Tibial nerve (tissue), 4 donors: ENCODE measurements at regions not wholly inside any gene's neighbourhood (a gene's known extent, or its start where the extent isn't known, plus 50 kb on each side); places are given as distances from the start of the nearest gene placed in this dataset.

Experiments
- DNase-seq, 2 donors: peaks; one replicate each; pipeline ENCODE4 v3.0.0-alpha.2; 2019; ENCODE audit warnings: low spot score in 2 of 2
- H3K27ac ChIP-seq, 4 donors: fragments of 200-600 bp; sonication (generic) in 3 of 4; one replicate each; pipeline ENCODE4 v1.5.1; 2017 to 2019; ENCODE audit warnings: mild to moderate bottlenecking in 1 of 4
- H3K27me3 ChIP-seq, 2 donors: fragments of 200-600 bp; sonication (generic) in 1 of 2; one replicate each; pipeline versions ENCODE4 v1.5.1 to v1.6.0; 2017 to 2019
- H3K36me3 ChIP-seq, 3 donors: fragments of 200-600 bp; sonication (generic); one replicate each; pipeline ENCODE4 v1.5.1; 2018 to 2019
- H3K4me1 ChIP-seq, 4 donors: fragments of 200-600 bp; sonication (generic) in 3 of 4; one replicate each; pipeline ENCODE4 v1.5.1; 2017 to 2019
- H3K4me3 ChIP-seq, 4 donors: fragments of 200-600 bp; sonication (generic) in 3 of 4; one replicate each; pipeline ENCODE4 v1.5.1; 2017 to 2019; ENCODE audit warnings: mild to moderate bottlenecking in 1 of 4, moderate library complexity in 1 of 4
- H3K9me3 ChIP-seq, 4 donors: fragments of 200-600 bp; sonication (generic) in 3 of 4; one replicate each; pipeline ENCODE4 v1.5.1; 2017 to 2019
- EP300 ChIP-seq, 2 donors: sonication (generic); formaldehyde crosslinking; IDR thresholded peaks; one replicate each; pipeline ENCODE4 v1.6.1; 2017; ENCODE audit warnings: antibody characterized with exemption in 2 of 2, mild to moderate bottlenecking in 1 of 2
- POLR2A ChIP-seq, 2 donors: fragments of 450-650 bp; IDR thresholded peaks; one replicate each; pipeline ENCODE4 v1.6.1; 2017; ENCODE audit warnings: antibody characterized with exemption in 2 of 2, mild to moderate bottlenecking in 2 of 2, moderate library complexity in 2 of 2
- WGBS, 2 donors: methylation state at CpG; one replicate each; pipeline ENCODE4 v1.1.5; 2018; 5-methylcytosine and 5-hydroxymethylcytosine counted together
- TF ChIP-seq, protein P1 (sequence below), 5 experiments: fragments of 200-600 bp in 3 of 5; fragments of 450-650 bp in 2 of 5; sonication (generic) in 3 of 5; IDR thresholded peaks; one replicate each; pipeline ENCODE4 v1.5.1; 2016 to 2019; ENCODE audit warnings: antibody characterized with exemption in 5 of 5, mild to moderate bottlenecking in 3 of 5, moderate library complexity in 2 of 5

DNA sequence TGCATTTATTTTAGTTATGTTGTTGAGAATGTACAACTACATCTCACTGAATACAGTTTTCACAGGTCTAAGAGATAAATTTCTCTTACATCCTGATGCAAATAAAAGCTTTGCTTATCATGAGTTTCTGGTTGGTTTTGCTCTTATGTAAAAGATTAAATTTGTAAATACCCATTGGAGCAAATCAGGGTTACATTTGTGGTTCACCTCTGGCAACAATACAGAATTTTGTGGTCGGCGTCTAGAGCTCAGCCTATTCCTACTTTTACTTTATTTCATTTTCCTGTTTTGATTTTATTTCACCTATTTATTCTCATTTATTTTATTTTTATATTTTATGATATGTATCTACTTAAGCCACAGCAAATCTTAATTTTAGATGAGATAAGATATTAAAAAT is 271.9 kb upstream of the MARCKS start:
- Histone ChIP-seq H3K4me3 (no peak overlapping the region), H3K36me3 (no peaks in the 10 kb centered on the region), H3K4me1 (peaks cover 0 to 32% (median 5%) of the 10 kb centered on the region in 4 donors), H3K27me3 (no peaks in the 10 kb centered on the region), H3K9me3 (no peaks in the 10 kb centered on the region), H3K27ac (peak overlapping the region in 2 of 4 donors; percentile 7 to 67)
- TF ChIP-seq POLR2A (IDR thresholded peaks at IDR 0.05) = no peak
- no peak for TF ChIP-seq EP300 (IDR thresholded peaks at IDR 0.05)
- TF ChIP-seq, protein P1, sequence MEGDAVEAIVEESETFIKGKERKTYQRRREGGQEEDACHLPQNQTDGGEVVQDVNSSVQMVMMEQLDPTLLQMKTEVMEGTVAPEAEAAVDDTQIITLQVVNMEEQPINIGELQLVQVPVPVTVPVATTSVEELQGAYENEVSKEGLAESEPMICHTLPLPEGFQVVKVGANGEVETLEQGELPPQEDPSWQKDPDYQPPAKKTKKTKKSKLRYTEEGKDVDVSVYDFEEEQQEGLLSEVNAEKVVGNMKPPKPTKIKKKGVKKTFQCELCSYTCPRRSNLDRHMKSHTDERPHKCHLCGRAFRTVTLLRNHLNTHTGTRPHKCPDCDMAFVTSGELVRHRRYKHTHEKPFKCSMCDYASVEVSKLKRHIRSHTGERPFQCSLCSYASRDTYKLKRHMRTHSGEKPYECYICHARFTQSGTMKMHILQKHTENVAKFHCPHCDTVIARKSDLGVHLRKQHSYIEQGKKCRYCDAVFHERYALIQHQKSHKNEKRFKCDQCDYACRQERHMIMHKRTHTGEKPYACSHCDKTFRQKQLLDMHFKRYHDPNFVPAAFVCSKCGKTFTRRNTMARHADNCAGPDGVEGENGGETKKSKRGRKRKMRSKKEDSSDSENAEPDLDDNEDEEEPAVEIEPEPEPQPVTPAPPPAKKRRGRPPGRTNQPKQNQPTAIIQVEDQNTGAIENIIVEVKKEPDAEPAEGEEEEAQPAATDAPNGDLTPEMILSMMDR (IDR thresholded peaks at IDR 0.05) = no peak
- DNase-seq = no peak
- WGBS, 2 donors = 41 to 60% methylated on average over 2 of the region's 2 CpGs

DNA sequence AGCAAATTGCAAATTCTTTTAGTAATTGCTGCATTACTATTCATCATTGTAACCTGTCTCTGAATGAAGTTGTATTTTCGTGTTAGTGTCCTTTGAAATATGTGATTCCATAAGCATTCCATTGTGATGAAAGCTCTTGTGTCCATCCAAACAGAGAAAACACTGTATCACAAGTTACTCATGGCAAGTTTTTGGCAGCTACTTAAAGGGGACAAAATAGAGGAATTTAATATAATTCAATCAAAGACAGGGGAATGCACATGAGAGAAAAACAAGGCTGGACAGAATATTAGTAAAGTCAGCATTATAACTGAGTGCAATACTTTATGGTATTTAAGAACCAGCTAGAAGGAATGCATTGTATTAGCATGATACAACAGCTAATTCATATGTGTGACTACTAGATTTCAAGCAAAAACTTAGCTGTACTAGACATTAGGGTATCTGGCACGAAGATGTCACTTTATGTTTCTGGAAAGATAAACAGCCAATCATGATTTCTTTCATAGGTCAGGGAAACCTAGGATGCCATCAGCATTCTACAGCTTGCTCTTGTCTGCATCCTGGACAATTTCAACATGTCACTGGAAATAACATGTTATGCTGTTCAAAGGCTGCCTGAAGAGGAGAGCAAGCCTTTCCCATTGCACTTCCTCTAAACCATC is 270.6 kb upstream of the MARCKS start:
- H3K4me1 ChIP-seq = peaks cover 0 to 32% (median 5%) of the 10 kb centered on the region in 4 donors
- H3K4me3 ChIP-seq = peak overlapping the region in 1 of 4 donors; percentile 22
- no peaks in the 10 kb centered on the region for H3K36me3 ChIP-seq
- DNase-seq = no peak
- H3K9me3 ChIP-seq = no peaks in the 10 kb centered on the region
- H3K27me3 ChIP-seq = no peaks in the 10 kb centered on the region
- 35 to 53% methylated on average over 2 of the region's 2 CpGs for WGBS, 2 donors
- no peak for TF ChIP-seq POLR2A (IDR thresholded peaks at IDR 0.05)
- peak in 1 of 2 donors; percentile 20 for TF ChIP-seq EP300 (IDR thresholded peaks at IDR 0.05)
- TF ChIP-seq, protein P1 (IDR thresholded peaks at IDR 0.05) = no peak
- H3K27ac ChIP-seq = peak overlapping the region in 2 of 4 donors; percentile 67 to 69

DNA sequence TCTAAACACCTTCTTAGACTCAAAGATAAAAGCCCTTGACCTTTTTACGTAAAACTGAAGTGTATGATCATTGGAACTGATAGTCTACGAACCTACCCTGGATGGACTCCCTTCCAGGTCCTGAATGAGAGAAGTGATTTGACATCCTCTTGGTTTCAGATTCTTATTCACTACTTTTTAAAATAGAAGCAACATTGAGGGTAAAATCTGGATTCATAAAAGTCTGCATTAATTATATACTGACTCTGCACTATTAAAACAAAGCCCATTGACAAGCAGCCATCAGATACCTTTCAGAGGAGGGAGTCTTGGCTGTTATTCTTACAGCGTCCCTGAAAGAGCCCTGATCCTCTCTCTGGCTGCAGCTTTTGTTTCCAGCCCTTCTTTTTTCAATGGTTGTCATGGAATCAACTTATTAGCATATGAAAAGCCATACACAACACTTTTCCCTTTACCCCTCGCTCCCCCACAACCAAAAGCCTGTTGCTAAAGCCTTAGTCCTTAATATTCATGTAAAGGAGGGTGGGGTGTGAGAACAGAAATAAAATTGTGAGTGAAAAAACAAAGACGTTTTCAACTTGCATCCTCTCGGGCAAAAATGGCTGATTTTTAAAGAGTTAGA is 270.0 kb upstream of the MARCKS start:
- Histone ChIP-seq H3K27me3 (no peaks in the 10 kb centered on the region), H3K4me3 (peak overlapping the region in 1 of 4 donors; percentile 22), H3K27ac (peak overlapping the region in 2 of 4 donors; percentile 67 to 69), H3K9me3 (no peaks in the 10 kb centered on the region), H3K4me1 (peaks cover 0 to 32% (median 5%) of the 10 kb centered on the region in 4 donors), H3K36me3 (no peaks in the 10 kb centered on the region)
- no peak for DNase-seq
- WGBS, 2 donors = 32 to 35% methylated on average over 6 of the region's 6 CpGs
- no peak for TF ChIP-seq EP300 (IDR thresholded peaks at IDR 0.05)
- TF ChIP-seq POLR2A (IDR thresholded peaks at IDR 0.05) = no peak
- TF ChIP-seq, protein P1 (IDR thresholded peaks at IDR 0.05) = no peak

DNA sequence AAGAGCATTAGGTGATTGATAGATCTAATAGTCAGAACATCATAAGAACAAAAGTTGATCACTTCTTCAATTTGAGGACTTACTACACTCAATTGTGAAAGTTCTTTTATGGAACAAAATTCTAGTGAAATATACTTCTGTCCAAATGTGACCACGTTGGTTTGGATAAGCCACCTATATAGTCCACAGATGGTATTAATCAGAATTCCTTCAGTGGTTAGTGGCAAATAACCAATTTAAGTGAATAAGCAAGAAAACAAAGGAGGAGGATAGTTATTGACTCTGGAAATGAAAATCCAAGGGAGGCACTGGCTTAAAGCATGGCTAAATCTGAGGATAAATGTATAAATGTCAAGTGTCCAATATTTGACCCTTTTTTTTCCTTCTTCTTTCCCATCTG is 268.5 kb upstream of the MARCKS start:
- 43 to 50% methylated on average over 1 of the region's 1 CpG for whole genome bisulfite sequencing, 2 donors
- H3K27me3 ChIP-seq = no peaks in the 10 kb centered on the region
- DNase-seq = no peak
- H3K9me3 ChIP-seq = no peaks in the 10 kb centered on the region
- TF ChIP-seq, protein P1 (IDR thresholded peaks at IDR 0.05) = no peak
- TF ChIP-seq POLR2A (IDR thresholded peaks at IDR 0.05) (no peak), EP300 (IDR thresholded peaks at IDR 0.05) (no peak)
- no peaks in the 10 kb centered on the region for H3K36me3 ChIP-seq
- no peak overlapping the region for H3K4me3 ChIP-seq
- H3K27ac ChIP-seq = peak overlapping the region in 1 of 4 donors; percentile 9
- peaks cover 0 to 37% (median 5%) of the 10 kb centered on the region in 4 donors for H3K4me1 ChIP-seq
